Dedifferentiated amniotic fluid mesenchymal stem cell (primary cell): ENCODE measurements at regions not wholly inside any gene's neighbourhood (a gene's known extent, or its start where the extent isn't known, plus 50 kb on each side); places are given as distances from the start of the nearest gene placed in this dataset.

Source experiments
- DNase-seq: peaks from one replicate; pipeline ENCODE4 v3.0.0-alpha.2; 2016; ENCODE audit errors: extremely low spot score

- DNase-seq: no peak
These were observed 269.9 kb downstream of the BMP7 start for GRCh38 chr20:56996533-56996932.

GRCh38 chr20:56998438-56998837 lies 268.0 kb downstream of the BMP7 start:
- DNase-seq: no peak

- DNase-seq: no peak
These were observed 265.9 kb downstream of the BMP7 start for GRCh38 chr20:57000441-57000968.

GRCh38 chr20:57001126-57001767 lies 265.2 kb downstream of the BMP7 start:
- DNase-seq: no peak

- no peak for DNase-seq
These were observed 264.3 kb downstream of the BMP7 start for GRCh38 chr20:57002066-57002570.

GRCh38 chr20:57003012-57003411 lies 263.4 kb downstream of the BMP7 start:
- DNase-seq: no peak

GRCh38 chr20:57004416-57004815 lies 262.0 kb downstream of the BMP7 start:
- no peak for DNase-seq

GRCh38 chr20:57004951-57005933 lies 261.2 kb downstream of the BMP7 start:
- DNase-seq: no peak

- DNase-seq: no peak
These were observed 259.9 kb downstream of the BMP7 start for GRCh38 chr20:57006411-57007170.

- DNase-seq: no peak
These were observed 259.3 kb downstream of the BMP7 start for GRCh38 chr20:57007171-57007540.

- DNase-seq: no peak
These were observed 258.2 kb downstream of the BMP7 start for GRCh38 chr20:57008217-57008616.

GRCh38 chr20:57009355-57009754 lies 257.1 kb downstream of the BMP7 start:
- no peak for DNase-seq

- DNase-seq: no peak
These were observed 256.7 kb downstream of the BMP7 start for GRCh38 chr20:57009775-57010174.

GRCh38 chr20:57012691-57013090 lies 253.8 kb downstream of the BMP7 start:
- DNase-seq: no peak

- no peak for DNase-seq
These were observed 253.2 kb downstream of the BMP7 start for GRCh38 chr20:57013217-57013616.

GRCh38 chr20:57013741-57014140 lies 252.7 kb downstream of the BMP7 start:
- no peak for DNase-seq

GRCh38 chr20:57020364-57020763 lies 246.1 kb downstream of the BMP7 start:
- no peak for DNase-seq

GRCh38 chr20:57022306-57022705 lies 244.1 kb downstream of the BMP7 start:
- DNase-seq: no peak

- no peak for DNase-seq
These were observed 243.4 kb downstream of the BMP7 start for GRCh38 chr20:57023007-57023406.

GRCh38 chr20:57023997-57024396 lies 242.4 kb downstream of the BMP7 start:
- DNase-seq: no peak

GRCh38 chr20:57024849-57025248 lies 241.6 kb downstream of the BMP7 start:
- no peak for DNase-seq

GRCh38 chr20:57025261-57025660 lies 241.2 kb downstream of the BMP7 start:
- DNase-seq: no peak
